GM19395 (cell line): ENCODE measurements at regions not wholly inside any gene's neighbourhood (a gene's known extent, or its start where the extent isn't known, plus 50 kb on each side); places are given as distances from the start of the nearest gene placed in this dataset.
"Not testable (repeated sequence)": the region's sequence is repeated elsewhere in the genome, so short reads cannot be mapped to it uniquely, and the experiment has no call there.

Source experiments
- ATAC-seq: cut with Tn5 transposase; IDR thresholded peaks from one replicate; pipeline ENCODE4 v1.9.1; 2021; ENCODE audit warnings: mild to moderate bottlenecking, moderate library complexity; ENCODE audit not compliant: unreplicated experiment

- no peak for ATAC-seq
Measured at GRCh38 chr5:174998131-174998730, 273.8 kb downstream of the MSX2 start.

- no peak for ATAC-seq
Measured at GRCh38 chr5:174997688-174998087, 273.3 kb downstream of the MSX2 start.

- ATAC-seq: no peak
Measured at GRCh38 chr5:174996941-174997340, 272.6 kb downstream of the MSX2 start.

- no peak for ATAC-seq
Measured at GRCh38 chr5:174995827-174996226, 271.4 kb downstream of the MSX2 start.

- ATAC-seq: no peak
Measured at GRCh38 chr5:174991847-174992246, 267.5 kb downstream of the MSX2 start.

- no peak for ATAC-seq
Measured at GRCh38 chr5:174990909-174991308, 266.5 kb downstream of the MSX2 start.

GRCh38 chr5:174987443-174988012 is 263.1 kb downstream of the MSX2 start:
- ATAC-seq: no peak

- no peak for ATAC-seq
Measured at GRCh38 chr5:174984863-174985262, 260.5 kb downstream of the MSX2 start.

- no peak for ATAC-seq
Measured at GRCh38 chr5:174982485-174982884, 258.1 kb downstream of the MSX2 start.

GRCh38 chr5:174981416-174981815 is 257.0 kb downstream of the MSX2 start:
- ATAC-seq: no peak

- ATAC-seq: no peak
Measured at GRCh38 chr5:174980952-174981351, 256.6 kb downstream of the MSX2 start.

- ATAC-seq: no peak
Measured at GRCh38 chr5:174972291-174972690, 247.9 kb downstream of the MSX2 start.

GRCh38 chr5:174971210-174971609 is 246.8 kb downstream of the MSX2 start:
- no peak for ATAC-seq

GRCh38 chr5:174970502-174970901 is 246.1 kb downstream of the MSX2 start:
- ATAC-seq: no peak

GRCh38 chr5:174953871-174954270 is 229.5 kb downstream of the MSX2 start:
- ATAC-seq: no peak

GRCh38 chr5:174951151-174951780 is 226.9 kb downstream of the MSX2 start:
- peak; percentile 87 for ATAC-seq

- ATAC-seq: no peak
Measured at GRCh38 chr5:174947548-174947947, 223.2 kb downstream of the MSX2 start.

GRCh38 chr5:174945853-174946252 is 221.5 kb downstream of the MSX2 start:
- no peak for ATAC-seq

GRCh38 chr5:174943785-174944184 is 219.4 kb downstream of the MSX2 start:
- no peak for ATAC-seq

- not testable (repeated sequence) for ATAC-seq
Measured at GRCh38 chr5:174943002-174943401, 218.6 kb downstream of the MSX2 start.

- no peak for ATAC-seq
Measured at GRCh38 chr5:174937201-174938123, 213.1 kb downstream of the MSX2 start.
